ENCODE measurements at regions not wholly inside any gene's neighbourhood (a gene's known extent, or its start where the extent isn't known, plus 50 kb on each side); places are given as distances from the start of the nearest gene placed in this dataset.

DNA sequence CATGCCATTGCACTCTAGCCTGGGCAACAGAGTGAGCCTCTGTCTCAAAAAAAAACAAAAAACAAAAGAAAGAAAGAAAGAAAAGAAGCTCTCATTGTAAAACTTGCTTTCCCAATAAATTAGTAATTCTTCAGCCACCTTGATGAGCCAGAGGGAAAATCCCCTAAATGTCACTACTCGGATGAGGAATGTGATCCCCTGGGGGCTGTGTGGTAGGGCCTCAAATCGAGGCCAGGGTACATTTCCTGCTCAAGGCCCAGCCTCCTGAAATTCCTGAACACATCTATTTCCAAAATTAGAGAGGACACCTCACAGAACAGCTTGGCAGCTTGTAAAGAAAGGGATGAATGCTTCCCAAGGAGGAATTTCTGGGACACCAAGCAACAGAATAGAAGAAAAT lies 147.1 kb upstream of the SESN3 start:
- TF ChIP-seq POLR2A (IDR thresholded peaks at IDR 0.05) = no peak
- TF ChIP-seq, protein P1, sequence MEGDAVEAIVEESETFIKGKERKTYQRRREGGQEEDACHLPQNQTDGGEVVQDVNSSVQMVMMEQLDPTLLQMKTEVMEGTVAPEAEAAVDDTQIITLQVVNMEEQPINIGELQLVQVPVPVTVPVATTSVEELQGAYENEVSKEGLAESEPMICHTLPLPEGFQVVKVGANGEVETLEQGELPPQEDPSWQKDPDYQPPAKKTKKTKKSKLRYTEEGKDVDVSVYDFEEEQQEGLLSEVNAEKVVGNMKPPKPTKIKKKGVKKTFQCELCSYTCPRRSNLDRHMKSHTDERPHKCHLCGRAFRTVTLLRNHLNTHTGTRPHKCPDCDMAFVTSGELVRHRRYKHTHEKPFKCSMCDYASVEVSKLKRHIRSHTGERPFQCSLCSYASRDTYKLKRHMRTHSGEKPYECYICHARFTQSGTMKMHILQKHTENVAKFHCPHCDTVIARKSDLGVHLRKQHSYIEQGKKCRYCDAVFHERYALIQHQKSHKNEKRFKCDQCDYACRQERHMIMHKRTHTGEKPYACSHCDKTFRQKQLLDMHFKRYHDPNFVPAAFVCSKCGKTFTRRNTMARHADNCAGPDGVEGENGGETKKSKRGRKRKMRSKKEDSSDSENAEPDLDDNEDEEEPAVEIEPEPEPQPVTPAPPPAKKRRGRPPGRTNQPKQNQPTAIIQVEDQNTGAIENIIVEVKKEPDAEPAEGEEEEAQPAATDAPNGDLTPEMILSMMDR (IDR thresholded peaks at IDR 0.05) = no peak

Measured in esophagus squamous epithelium (tissue), 4 donors.